Activated effector memory CD4-positive, alpha-beta T cell treated with Interleukin-2 at 50 U/mL for 16 hours (primary cell): ENCODE measurements at regions not wholly inside any gene's neighbourhood (a gene's known extent, or its start where the extent isn't known, plus 50 kb on each side); places are given as distances from the start of the nearest gene placed in this dataset.
"Not testable (repeated sequence)": the region's sequence is repeated elsewhere in the genome, so short reads cannot be mapped to it uniquely, and the experiment has no call there.

Source experiments
- DNase-seq: peaks from one replicate; pipeline ENCODE4 v3.0.0-alpha.2; 2020

- no peak for DNase-seq
These were observed 80.8 kb upstream of the AGAP1 start for GRCh38 chr2:235413064-235413463.

DNA sequence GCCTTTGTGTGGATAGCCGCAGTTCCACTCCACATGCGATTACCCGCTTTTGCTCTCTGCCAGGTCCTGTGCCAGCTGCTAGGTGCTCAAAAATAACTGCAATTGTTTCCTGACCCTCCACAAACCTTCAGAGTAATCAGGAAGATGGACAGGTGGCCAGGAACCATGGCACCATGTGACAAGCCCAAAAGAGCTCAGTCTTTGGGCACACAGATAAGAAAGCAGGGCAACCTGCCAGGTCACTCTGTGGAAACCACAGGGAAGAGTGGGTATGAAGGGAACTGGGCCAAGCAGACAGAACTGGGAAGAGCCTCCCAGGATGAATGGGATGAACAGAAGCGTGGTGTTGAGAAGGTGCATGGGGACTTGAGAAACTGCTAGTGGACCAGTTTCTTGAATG is 79.4 kb upstream of the AGAP1 start:
- no peak for DNase-seq

GRCh38 chr2:235416858-235417499 is 76.9 kb upstream of the AGAP1 start:
- no peak for DNase-seq

DNA sequence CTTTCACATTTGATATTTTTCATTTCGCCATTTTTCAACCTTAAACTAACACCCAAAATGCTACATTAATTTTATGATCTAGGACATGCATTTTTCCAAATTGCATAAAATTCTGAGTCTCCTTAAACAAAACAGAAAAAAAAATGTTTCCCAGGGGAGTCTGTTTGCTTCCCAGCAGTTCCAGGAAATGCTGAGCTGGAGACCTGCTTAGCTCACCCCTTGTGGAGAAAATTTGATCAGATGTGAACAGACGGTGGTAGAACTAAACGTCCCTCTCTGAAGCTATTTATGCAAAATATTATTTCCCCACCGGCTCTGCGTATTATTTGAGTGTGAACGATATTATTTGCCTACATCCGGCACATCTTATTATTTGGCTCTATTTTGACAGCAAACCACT is 74.9 kb upstream of the AGAP1 start:
- DNase-seq, result no peak

DNA sequence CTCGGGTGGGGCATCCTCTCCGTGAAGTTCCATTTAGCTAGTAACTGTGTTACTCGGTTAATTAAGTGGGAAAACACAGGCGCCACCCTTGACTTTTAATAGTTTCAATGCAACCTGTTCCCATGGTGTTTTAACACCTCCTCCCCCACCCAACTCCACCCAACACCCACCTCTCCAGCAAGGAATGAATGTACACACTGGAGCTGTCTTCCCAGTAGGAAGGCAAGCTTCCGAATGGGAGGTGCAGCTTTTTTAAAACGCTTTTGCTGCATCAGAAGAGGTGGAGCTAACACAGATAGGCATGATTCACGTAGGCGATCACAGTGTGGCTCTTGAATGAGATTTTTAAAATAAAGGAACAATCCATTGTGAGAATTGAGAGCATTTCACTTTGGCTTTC is 73.8 kb upstream of the AGAP1 start:
- DNase-seq, result no peak

GRCh38 chr2:235421618-235422017 is 72.2 kb upstream of the AGAP1 start:
- DNase-seq, result no peak

DNA sequence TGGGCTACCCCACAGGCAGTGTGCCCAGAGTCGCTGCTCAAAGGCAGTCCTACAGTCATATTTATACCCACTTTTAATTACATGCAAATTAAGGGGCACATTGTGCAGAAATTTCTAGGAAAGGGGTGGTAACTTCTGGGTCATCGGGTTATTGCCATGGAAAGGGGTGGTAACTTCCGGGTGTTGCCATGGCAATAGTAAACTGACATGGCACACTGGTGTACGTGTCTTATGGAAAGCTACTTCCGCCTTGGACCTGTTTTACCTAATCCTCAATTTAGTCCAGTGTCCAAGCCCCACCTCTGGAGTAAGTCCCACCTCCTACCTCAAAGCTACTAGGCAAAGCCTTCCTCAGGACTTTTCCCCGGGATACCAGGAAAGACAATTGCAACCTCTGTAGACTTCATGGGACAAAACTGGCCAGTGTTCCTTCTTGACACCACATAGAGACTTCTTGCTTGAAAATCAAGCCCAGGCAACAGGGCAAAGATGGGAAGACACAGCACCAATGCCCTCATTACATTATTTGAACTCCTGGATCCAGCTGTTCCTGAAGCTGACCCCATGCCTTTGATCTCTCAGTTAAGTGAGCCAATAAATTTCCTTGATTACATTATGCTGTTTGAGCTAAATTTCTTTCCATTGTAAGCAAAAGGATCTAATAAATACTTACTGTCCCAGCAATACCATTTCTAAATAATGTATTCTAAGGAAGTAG is 63.3 kb upstream of the AGAP1 start:
- DNase-seq, result no peak

GRCh38 chr2:235432741-235433520 is 60.9 kb upstream of the AGAP1 start:
- DNase-seq, result no peak

DNA sequence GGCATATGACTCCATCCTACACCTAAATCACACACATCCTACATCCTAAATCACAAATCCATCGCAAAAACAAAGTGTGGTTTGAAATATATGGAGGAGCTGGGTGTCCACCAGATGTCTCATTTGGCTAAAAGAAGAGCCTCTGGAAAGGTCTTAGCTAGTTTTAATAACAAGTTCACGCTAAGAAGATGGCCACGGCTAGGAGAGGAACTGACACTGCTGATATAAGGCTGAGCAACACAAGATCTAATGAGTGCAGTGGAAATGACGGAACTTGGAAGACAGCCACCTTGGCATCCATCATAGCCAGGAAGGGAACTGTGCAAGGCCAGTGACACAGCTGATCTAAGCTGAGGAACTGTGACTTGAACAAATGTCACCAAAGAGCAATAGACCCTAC is 60.0 kb upstream of the AGAP1 start:
- no peak for DNase-seq

GRCh38 chr2:235439959-235440662 is 53.7 kb upstream of the AGAP1 start:
- no peak for DNase-seq

GRCh38 chr2:235443580-235443979 is 50.3 kb upstream of the AGAP1 start:
- not testable (repeated sequence) for DNase-seq
